WTC11 (cell line): ENCODE measurements at regions not wholly inside any gene's neighbourhood (a gene's known extent, or its start where the extent isn't known, plus 50 kb on each side); places are given as distances from the start of the nearest gene placed in this dataset.

Source experiments
- ATAC-seq: fragments of 200-7000 bp; cut with Tn5 transposase; 2 replicates; pipeline ENCODE4 v1.10.0; 2021; ENCODE audit warnings: mild to moderate bottlenecking, moderate library complexity
- CTCF ChIA-PET: fragments of 300-600 bp; sonication (Branson Sonifier 250); formaldehyde crosslinking; loops from one replicate; lab custom pipeline; 2021; ENCODE audit warnings: antibody characterized with exemption; lab: Charles Lee
- POLR2A ChIA-PET: fragments of 350-600 bp; sonication (Branson Sonifier 250); formaldehyde crosslinking; loops from one replicate; lab custom pipeline; 2021; ENCODE audit warnings: antibody characterized with exemption; lab: Charles Lee
- DNase-seq: peaks from one replicate; pipeline ENCODE4 v3.0.0; 2021; ENCODE audit warnings: low spot score
- H3K27ac Mint-ChIP-seq: 2 replicates; pipeline ENCODE4 v1.8.0; 2021; ENCODE audit warnings: mixed read lengths
- H3K27me3 Mint-ChIP-seq: 2 replicates; pipeline ENCODE4 v1.8.0; 2021; ENCODE audit warnings: low read depth, mild to moderate bottlenecking, moderate library complexity, mixed read lengths
- H3K36me3 Mint-ChIP-seq: 2 replicates; pipeline ENCODE4 v1.8.0; 2021; ENCODE audit warnings: mixed read lengths
- H3K4me1 Mint-ChIP-seq: 2 replicates; pipeline ENCODE4 v1.8.0; 2022; ENCODE audit warnings: mixed read lengths
- H3K4me3 Mint-ChIP-seq: 2 replicates; pipeline ENCODE4 v1.8.0; 2021; ENCODE audit warnings: mild to moderate bottlenecking, moderate library complexity, mixed read lengths
- H3K9me3 Mint-ChIP-seq: 2 replicates; pipeline ENCODE4 v1.8.0; 2021; ENCODE audit warnings: mixed read lengths
- AR ChIP-seq: fragments of 250-450 bp; sonication (Bioruptor Pico); IDR thresholded peaks from 2 replicates; pipeline ENCODE4 v1.9.0; 2021; ENCODE audit warnings: mild to moderate bottlenecking
- ATF1 ChIP-seq: sonication (generic); formaldehyde crosslinking; IDR thresholded peaks from 2 replicates; pipeline ENCODE4 v1.8.1; 2023; ENCODE audit warnings: mild to moderate bottlenecking, moderate library complexity, missing genetic modification reagents
- ATF6 ChIP-seq: sonication (generic); formaldehyde crosslinking; IDR thresholded peaks from 2 replicates; pipeline ENCODE4 v1.8.1; 2023; ENCODE audit warnings: mild to moderate bottlenecking, missing genetic modification reagents
- GABPB1 ChIP-seq: sonication (generic); formaldehyde crosslinking; IDR thresholded peaks from 2 replicates; pipeline ENCODE4 v1.8.1; 2023; ENCODE audit warnings: mild to moderate bottlenecking, missing genetic modification reagents
- GRHL2 ChIP-seq: fragments of 250-450 bp; sonication (Bioruptor Pico); IDR thresholded peaks from 2 replicates; pipeline ENCODE4 v1.8.0; 2022; ENCODE audit warnings: mild to moderate bottlenecking, moderate library complexity; ENCODE audit not compliant: insufficient replicate concordance, severe bottlenecking
- NR1H2 ChIP-seq: sonication (generic); formaldehyde crosslinking; IDR thresholded peaks from 2 replicates; pipeline ENCODE4 v1.9.0; 2021; ENCODE audit warnings: mild to moderate bottlenecking, moderate library complexity, missing genetic modification reagents
- ZNF532 ChIP-seq: fragments of 250-450 bp; sonication (Bioruptor Pico); IDR thresholded peaks from 2 replicates; pipeline ENCODE4 v1.9.0; 2021; ENCODE audit warnings: mild to moderate bottlenecking, borderline replicate concordance
- TF ChIP-seq, protein P1 (sequence below): sonication (generic); formaldehyde crosslinking; IDR thresholded peaks from 2 replicates; pipeline ENCODE4 v1.8.0; 2022; ENCODE audit warnings: mild to moderate bottlenecking, missing genetic modification reagents
- TF ChIP-seq, protein P2 (sequence below): fragments of 250-450 bp; sonication (Bioruptor Pico); IDR thresholded peaks from 2 replicates; pipeline ENCODE4 v1.8.0; 2021; ENCODE audit warnings: mild to moderate bottlenecking
- TF ChIP-seq, protein P3 (sequence below): fragments of 250-450 bp; sonication (Bioruptor Pico); IDR thresholded peaks from 2 replicates; pipeline ENCODE4 v2.1.2; 2022; ENCODE audit warnings: mild to moderate bottlenecking, moderate library complexity
- TF ChIP-seq, protein P4 (sequence below): sonication (generic); formaldehyde crosslinking; IDR thresholded peaks from 2 replicates; pipeline ENCODE4 v1.8.1; 2022; ENCODE audit warnings: low read depth, missing genetic modification reagents, borderline replicate concordance

GRCh38 chr12:9349888-9350885, 142.0 kb upstream of the PZP start:
- ATAC-seq: no peak
- ChIA-PET CTCF (interaction anchor here (0.6 to 1.8 kb wide), 4 partner anchors 19 to 344 kb away, joined by 3 to 8 read pairs (median 5); no protein-coding TSS in a partner anchor), POLR2A (no interaction called here)

DNA sequence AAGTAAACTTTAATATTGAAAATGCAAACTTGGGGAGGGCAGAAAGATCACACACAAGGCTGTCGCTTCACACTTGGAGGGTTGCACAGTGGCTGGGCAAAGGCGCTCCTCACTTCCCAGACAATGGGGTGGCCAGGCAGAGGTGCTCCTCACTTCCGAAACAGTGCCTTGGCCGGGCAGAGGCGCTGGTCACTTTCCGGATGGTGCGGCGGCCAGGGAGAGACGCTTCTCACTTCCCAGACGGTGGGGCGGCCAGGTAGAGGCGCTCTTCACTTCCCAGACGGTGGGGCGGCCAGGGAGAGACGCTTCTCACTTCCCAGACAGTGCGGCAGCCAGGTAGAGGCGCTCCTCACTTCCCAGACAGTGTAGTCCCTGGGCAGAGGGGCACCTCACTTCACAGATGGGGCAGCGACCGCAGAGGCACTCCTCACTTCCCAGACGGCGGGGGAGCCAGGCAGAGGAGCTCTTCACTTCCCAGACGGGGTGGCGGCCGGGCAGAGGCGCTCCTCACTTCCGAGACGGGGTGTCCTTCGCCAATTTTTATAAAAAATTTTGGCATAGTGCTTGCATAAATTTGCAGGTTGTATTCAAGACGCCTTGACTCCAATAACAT, 140.8 kb upstream of the PZP start:
- DNase-seq (no peak), ATAC-seq (no peak)
- no peaks in the 10 kb centered on the region for H3K27me3 Mint-ChIP-seq
- H3K9me3 Mint-ChIP-seq: peaks cover 39% of the 10 kb centered on the region
- POLR2A ChIA-PET: no interaction called here
- no peak overlapping the region for H3K4me3 Mint-ChIP-seq
- peaks cover 9% of the 10 kb centered on the region; the same call in 1 of the 2 replicates for H3K4me1 Mint-ChIP-seq
- CTCF ChIA-PET: interaction anchor here (0.9 kb wide), 1 partner anchor 18 kb away, joined by 5 read pairs; no protein-coding TSS in a partner anchor
- peaks cover 29% of the 10 kb centered on the region for H3K36me3 Mint-ChIP-seq
- no peak overlapping the region for H3K27ac Mint-ChIP-seq
- TF ChIP-seq ATF6 (CRISPR knock-in tag) (no peak), NR1H2 (CRISPR knock-in tag) (no peak), ATF1 (CRISPR knock-in tag) (no peak), ZNF532 (CRISPR knock-in tag) (no peak), GABPB1 (CRISPR knock-in tag) (no peak), GRHL2 (no peak)
- TF ChIP-seq, protein P1, sequence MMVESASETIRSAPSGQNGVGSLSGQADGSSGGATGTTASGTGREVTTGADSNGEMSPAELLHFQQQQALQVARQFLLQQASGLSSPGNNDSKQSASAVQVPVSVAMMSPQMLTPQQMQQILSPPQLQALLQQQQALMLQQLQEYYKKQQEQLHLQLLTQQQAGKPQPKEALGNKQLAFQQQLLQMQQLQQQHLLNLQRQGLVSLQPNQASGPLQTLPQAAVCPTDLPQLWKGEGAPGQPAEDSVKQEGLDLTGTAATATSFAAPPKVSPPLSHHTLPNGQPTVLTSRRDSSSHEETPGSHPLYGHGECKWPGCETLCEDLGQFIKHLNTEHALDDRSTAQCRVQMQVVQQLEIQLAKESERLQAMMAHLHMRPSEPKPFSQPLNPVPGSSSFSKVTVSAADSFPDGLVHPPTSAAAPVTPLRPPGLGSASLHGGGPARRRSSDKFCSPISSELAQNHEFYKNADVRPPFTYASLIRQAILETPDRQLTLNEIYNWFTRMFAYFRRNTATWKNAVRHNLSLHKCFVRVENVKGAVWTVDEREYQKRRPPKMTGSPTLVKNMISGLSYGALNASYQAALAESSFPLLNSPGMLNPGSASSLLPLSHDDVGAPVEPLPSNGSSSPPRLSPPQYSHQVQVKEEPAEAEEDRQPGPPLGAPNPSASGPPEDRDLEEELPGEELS: no peak
- TF ChIP-seq, protein P2, sequence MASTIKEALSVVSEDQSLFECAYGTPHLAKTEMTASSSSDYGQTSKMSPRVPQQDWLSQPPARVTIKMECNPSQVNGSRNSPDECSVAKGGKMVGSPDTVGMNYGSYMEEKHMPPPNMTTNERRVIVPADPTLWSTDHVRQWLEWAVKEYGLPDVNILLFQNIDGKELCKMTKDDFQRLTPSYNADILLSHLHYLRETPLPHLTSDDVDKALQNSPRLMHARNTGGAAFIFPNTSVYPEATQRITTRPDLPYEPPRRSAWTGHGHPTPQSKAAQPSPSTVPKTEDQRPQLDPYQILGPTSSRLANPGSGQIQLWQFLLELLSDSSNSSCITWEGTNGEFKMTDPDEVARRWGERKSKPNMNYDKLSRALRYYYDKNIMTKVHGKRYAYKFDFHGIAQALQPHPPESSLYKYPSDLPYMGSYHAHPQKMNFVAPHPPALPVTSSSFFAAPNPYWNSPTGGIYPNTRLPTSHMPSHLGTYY (CRISPR knock-in tag): no peak
- TF ChIP-seq, protein P3, sequence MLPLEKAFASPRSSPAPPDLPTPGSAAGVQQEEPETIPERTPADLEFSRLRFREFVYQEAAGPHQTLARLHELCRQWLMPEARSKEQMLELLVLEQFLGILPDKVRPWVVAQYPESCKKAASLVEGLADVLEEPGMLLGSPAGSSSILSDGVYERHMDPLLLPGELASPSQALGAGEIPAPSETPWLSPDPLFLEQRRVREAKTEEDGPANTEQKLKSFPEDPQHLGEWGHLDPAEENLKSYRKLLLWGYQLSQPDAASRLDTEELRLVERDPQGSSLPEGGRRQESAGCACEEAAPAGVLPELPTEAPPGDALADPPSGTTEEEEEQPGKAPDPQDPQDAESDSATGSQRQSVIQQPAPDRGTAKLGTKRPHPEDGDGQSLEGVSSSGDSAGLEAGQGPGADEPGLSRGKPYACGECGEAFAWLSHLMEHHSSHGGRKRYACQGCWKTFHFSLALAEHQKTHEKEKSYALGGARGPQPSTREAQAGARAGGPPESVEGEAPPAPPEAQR (CRISPR knock-in tag): no peak
- TF ChIP-seq, protein P4, sequence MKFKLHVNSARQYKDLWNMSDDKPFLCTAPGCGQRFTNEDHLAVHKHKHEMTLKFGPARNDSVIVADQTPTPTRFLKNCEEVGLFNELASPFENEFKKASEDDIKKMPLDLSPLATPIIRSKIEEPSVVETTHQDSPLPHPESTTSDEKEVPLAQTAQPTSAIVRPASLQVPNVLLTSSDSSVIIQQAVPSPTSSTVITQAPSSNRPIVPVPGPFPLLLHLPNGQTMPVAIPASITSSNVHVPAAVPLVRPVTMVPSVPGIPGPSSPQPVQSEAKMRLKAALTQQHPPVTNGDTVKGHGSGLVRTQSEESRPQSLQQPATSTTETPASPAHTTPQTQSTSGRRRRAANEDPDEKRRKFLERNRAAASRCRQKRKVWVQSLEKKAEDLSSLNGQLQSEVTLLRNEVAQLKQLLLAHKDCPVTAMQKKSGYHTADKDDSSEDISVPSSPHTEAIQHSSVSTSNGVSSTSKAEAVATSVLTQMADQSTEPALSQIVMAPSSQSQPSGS: no peak

More at GRCh38 chr12:9349888-9350885, 142.0 kb upstream of the PZP start:
- Mint-ChIP-seq H3K27me3 (no peaks in the 10 kb centered on the region; the same call in 1 of the 2 replicates), H3K4me3 (no peak overlapping the region), H3K4me1 (peaks cover 7% of the 10 kb centered on the region; the same call in 1 of the 2 replicates), H3K36me3 (peaks cover 41% of the 10 kb centered on the region), H3K27ac (no peak overlapping the region), H3K9me3 (peaks cover 50% of the 10 kb centered on the region)
- no peak for TF ChIP-seq AR (CRISPR knock-in tag)
- DNase-seq: no peak
